ENCODE measurements at regions not wholly inside any gene's neighbourhood (a gene's known extent, or its start where the extent isn't known, plus 50 kb on each side); places are given as distances from the start of the nearest gene placed in this dataset.
"Not testable (repeated sequence)": the region's sequence is repeated elsewhere in the genome, so short reads cannot be mapped to it uniquely, and the experiment has no call there.

DNA sequence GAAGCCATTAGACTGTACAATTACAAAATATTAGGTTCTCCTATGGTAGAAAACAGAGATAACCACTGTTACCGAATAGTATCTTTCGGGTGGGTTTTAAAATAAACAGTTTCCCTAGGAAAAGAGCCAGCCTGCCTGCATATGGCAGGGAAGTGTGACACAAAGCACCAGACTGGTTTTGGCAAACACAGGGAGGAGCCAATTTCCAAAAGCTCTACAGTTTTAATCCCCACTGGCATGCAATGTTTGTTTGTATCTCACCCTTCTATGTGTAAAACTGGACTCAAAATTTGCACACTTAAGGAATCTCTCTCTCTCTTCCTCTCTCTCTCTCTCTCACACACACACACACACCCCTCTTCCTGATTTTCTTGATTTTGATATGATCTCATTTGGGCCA, 261.7 kb downstream of the ETV1 start:
- in situ Hi-C loops (cut with MboI; ENCODE audit: low pct_unique_long_range_greater_than_20kb in 2 of 9, low sequenced_read_pairs in 9 of 9, unreplicated experiment in 9 of 9) = loop anchor here in 2 of 9 experiments (25.0 kb wide), 2 partner anchors 215 to 440 kb away; no protein-coding TSS in a partner anchor
- H3K4me3 ChIP-seq = no peak overlapping the region
- no peak for ATAC-seq (replicated peaks in 6 of 8)
- WGBS, 10 experiments = 80 to 100% (median 95%) methylated on average over 1 to 2 of the region's 2 CpGs; no CpG with 5 or more reads in 3 of the 10 experiments
- H3K27ac ChIP-seq = no peak overlapping the region
- H3K4me1 ChIP-seq (replicated peaks in 1 of 2) = peaks cover 0 to 17% of the 10 kb centered on the region in 2 donors

GRCh38 chr7:13728430-13728829, 261.0 kb downstream of the ETV1 start:
- 67 to 100% (median 100%) methylated on average over 1 to 4 of the region's 4 CpGs; no CpG with 5 or more reads in 2 of the 10 experiments for WGBS, 10 experiments
- not testable (repeated sequence) for ATAC-seq (replicated peaks in 6 of 8); H3K4me3 ChIP-seq; H3K27ac ChIP-seq
- in situ Hi-C loops (cut with MboI; ENCODE audit: low pct_unique_long_range_greater_than_20kb in 2 of 9, low sequenced_read_pairs in 9 of 9, unreplicated experiment in 9 of 9) = loop anchor here in 2 of 9 experiments (25.0 kb wide), 2 partner anchors 216 to 441 kb away; no protein-coding TSS in a partner anchor
- peaks cover 0 to 17% of the 10 kb centered on the region in 2 donors for H3K4me1 ChIP-seq (replicated peaks in 1 of 2)

GRCh38 chr7:13731643-13732042, 257.8 kb downstream of the ETV1 start:
- H3K4me3 ChIP-seq = no peak overlapping the region
- no peak for ATAC-seq (replicated peaks in 6 of 8)
- H3K27ac ChIP-seq = no peak overlapping the region
- H3K4me1 ChIP-seq (replicated peaks in 1 of 2) = no peaks in the 10 kb centered on the region
- in situ Hi-C loops (cut with MboI; ENCODE audit: low pct_unique_long_range_greater_than_20kb in 2 of 9, low sequenced_read_pairs in 9 of 9, unreplicated experiment in 9 of 9) = loop anchor here in 2 of 9 experiments (25.0 kb wide), 2 partner anchors 219 to 444 kb away; no protein-coding TSS in a partner anchor

DNA sequence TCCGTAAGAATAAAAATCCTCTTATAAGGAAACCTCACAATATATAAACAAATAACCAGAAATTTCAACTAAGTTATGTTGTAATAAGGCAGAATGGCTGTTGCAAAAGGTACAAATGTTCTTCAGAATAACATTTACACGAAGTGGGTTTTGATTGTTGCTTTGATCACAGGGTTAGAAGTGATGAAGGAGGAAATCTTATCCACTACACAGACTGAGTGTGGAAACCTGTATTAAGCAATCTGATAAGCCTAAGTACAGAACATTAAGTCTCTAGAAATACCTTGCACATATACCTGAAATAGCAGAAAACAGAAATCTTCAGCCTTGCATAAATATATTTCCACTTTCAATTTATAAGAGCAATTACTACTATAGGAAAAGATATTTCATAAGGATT, 251.9 kb downstream of the ETV1 start:
- 37 to 100% (median 65%) methylated on average over 1 to 2 of the region's 2 CpGs for WGBS, 10 experiments
- ATAC-seq (replicated peaks in 6 of 8) = no peak
- H3K4me3 ChIP-seq = no peak overlapping the region
- H3K27ac ChIP-seq = no peak overlapping the region
- in situ Hi-C loops (cut with MboI; ENCODE audit: low pct_unique_long_range_greater_than_20kb in 2 of 9, low sequenced_read_pairs in 9 of 9, unreplicated experiment in 9 of 9) = loop anchor here in 2 of 9 experiments (25.0 kb wide), 2 partner anchors 225 to 450 kb away; no protein-coding TSS in a partner anchor
- H3K4me1 ChIP-seq (replicated peaks in 1 of 2) = no peaks in the 10 kb centered on the region

DNA sequence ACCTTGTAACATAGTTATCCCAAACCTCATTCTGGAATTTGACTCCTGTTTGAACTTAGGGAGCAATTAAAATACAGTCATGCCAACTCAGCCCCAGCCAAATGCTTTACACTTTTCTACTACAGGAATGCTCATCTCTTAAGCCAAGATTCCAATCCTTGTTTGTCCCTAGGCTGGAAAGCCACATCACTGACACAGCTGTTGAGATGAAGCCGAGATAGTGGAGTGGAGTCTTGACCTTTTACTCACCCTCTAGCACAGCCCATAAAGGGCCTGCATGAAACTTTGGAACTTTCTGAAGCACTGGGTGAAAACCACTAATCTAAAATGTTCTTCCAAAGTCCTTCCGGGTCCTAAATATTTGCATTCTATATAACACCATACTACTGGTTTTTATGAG, 247.3 kb downstream of the ETV1 start:
- H3K4me1 ChIP-seq (replicated peaks in 1 of 2) = no peaks in the 10 kb centered on the region
- H3K4me3 ChIP-seq = no peak overlapping the region
- 31 to 95% (median 67%) methylated on average over 1 to 2 of the region's 2 CpGs; no CpG with 5 or more reads in 2 of the 10 experiments for WGBS, 10 experiments
- H3K27ac ChIP-seq = no peak overlapping the region
- peak in 4 of 8 experiments; percentile 21 to 90 (median 66) for ATAC-seq (replicated peaks in 6 of 8)
- in situ Hi-C loops (cut with MboI; ENCODE audit: low pct_unique_long_range_greater_than_20kb in 2 of 9, low sequenced_read_pairs in 9 of 9, unreplicated experiment in 9 of 9) = loop anchor here in 2 of 9 experiments (25.0 kb wide), 2 partner anchors 230 to 455 kb away; no protein-coding TSS in a partner anchor

DNA sequence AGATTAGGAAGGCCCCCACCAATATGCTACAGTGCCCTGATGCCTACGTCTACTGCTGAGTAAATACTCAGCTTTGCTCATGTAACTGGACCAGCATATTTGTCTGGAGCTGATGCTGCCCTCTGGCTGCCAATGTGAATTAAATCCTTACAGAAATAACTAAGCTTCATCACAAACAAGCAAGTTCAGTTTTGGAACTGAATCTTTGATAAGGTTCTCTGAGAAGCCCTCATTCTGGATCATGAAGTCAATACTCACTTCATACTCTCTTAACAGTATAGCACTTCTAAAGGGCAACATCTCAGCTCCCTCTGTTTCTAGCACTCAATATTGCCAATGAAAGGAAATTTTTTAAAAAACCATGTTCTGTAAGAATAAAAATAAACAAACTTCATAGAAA, 246.7 kb downstream of the ETV1 start:
- WGBS, 10 experiments = 13 to 100% (median 53%) methylated on average over 1 of the region's 1 CpG; no CpG with 5 or more reads in 4 of the 10 experiments
- ATAC-seq (replicated peaks in 6 of 8) = peak in 4 of 8 experiments; percentile 50 to 73 (median 61)
- Histone ChIP-seq H3K4me3 (no peak overlapping the region), H3K27ac (no peak overlapping the region), H3K4me1 (replicated peaks in 1 of 2) (no peaks in the 10 kb centered on the region)
- in situ Hi-C loops (cut with MboI; ENCODE audit: low pct_unique_long_range_greater_than_20kb in 2 of 9, low sequenced_read_pairs in 9 of 9, unreplicated experiment in 9 of 9) = loop anchor here in 2 of 9 experiments (25.0 kb wide), 2 partner anchors 231 to 456 kb away; no protein-coding TSS in a partner anchor

- in situ Hi-C loops (cut with MboI; ENCODE audit: low pct_unique_long_range_greater_than_20kb in 2 of 9, low sequenced_read_pairs in 9 of 9, unreplicated experiment in 9 of 9) = loop anchor here in 2 of 9 experiments (25.0 kb wide), 2 partner anchors 231 to 456 kb away; no protein-coding TSS in a partner anchor
- ATAC-seq (replicated peaks in 6 of 8) = no peak
- no peaks in the 10 kb centered on the region for H3K4me1 ChIP-seq (replicated peaks in 1 of 2)
- no peak overlapping the region for H3K4me3 ChIP-seq
- 30 to 100% (median 80%) methylated on average over 1 to 3 of the region's 3 CpGs; no CpG with 5 or more reads in 1 of the 10 experiments for WGBS, 10 experiments
- H3K27ac ChIP-seq = no peak overlapping the region
These were observed 246.2 kb downstream of the ETV1 start for GRCh38 chr7:13743226-13743625.

GRCh38 chr7:13745530-13745929, 243.9 kb downstream of the ETV1 start:
- H3K4me1 ChIP-seq (replicated peaks in 1 of 2) = peaks cover 4 to 8% of the 10 kb centered on the region in 2 donors
- no peak for ATAC-seq (replicated peaks in 6 of 8)
- 100% methylated on average over 1 of the region's 1 CpG; no CpG with 5 or more reads in 2 of the 10 experiments for WGBS, 10 experiments
- H3K27ac ChIP-seq = no peak overlapping the region
- in situ Hi-C loops (cut with MboI; ENCODE audit: low pct_unique_long_range_greater_than_20kb in 2 of 9, low sequenced_read_pairs in 9 of 9, unreplicated experiment in 9 of 9) = loop anchor here in 2 of 9 experiments (25.0 kb wide), 2 partner anchors 233 to 458 kb away; no protein-coding TSS in a partner anchor
- no peak overlapping the region for H3K4me3 ChIP-seq

GRCh38 chr7:13748998-13749397, 240.5 kb downstream of the ETV1 start:
- no peak overlapping the region for H3K27ac ChIP-seq
- H3K4me1 ChIP-seq (replicated peaks in 1 of 2) = peaks cover 4 to 8% of the 10 kb centered on the region in 2 donors
- 0 to 60% (median 14%) methylated on average over 1 to 6 of the region's 6 CpGs for WGBS, 10 experiments
- in situ Hi-C loops (cut with MboI; ENCODE audit: low pct_unique_long_range_greater_than_20kb in 2 of 9, low sequenced_read_pairs in 9 of 9, unreplicated experiment in 9 of 9) = loop anchor here in 2 of 9 experiments (25.0 kb wide), 2 partner anchors 237 to 462 kb away; no protein-coding TSS in a partner anchor
- H3K4me3 ChIP-seq = no peak overlapping the region
- peak in 2 of 8 experiments; percentile 25 to 53 for ATAC-seq (replicated peaks in 6 of 8)

DNA sequence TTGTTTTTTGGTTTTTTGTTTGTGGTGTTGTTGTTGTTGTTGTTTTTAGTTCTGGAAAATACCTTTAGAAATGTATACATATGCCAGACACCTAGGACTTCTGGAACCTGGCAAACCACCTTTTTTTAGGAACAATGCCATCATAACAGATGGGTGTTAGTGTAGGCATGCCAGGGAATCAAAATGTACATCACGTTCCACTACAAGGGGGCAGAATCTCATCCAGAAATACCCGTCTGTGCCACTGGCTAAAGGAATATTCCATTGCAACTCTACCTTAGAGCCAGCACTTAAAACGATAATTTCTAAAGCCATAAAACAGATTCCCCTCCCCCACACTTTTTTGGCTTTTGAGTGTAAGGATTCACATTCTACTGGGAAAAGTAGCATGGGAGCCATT, 239.8 kb downstream of the ETV1 start:
- ATAC-seq (replicated peaks in 6 of 8) = no peak
- in situ Hi-C loops (cut with MboI; ENCODE audit: low pct_unique_long_range_greater_than_20kb in 2 of 9, low sequenced_read_pairs in 9 of 9, unreplicated experiment in 9 of 9) = loop anchor here in 2 of 9 experiments (25.0 kb wide), 3 partner anchors 237 to 713 kb away; no protein-coding TSS in a partner anchor
- Histone ChIP-seq H3K4me3 (no peak overlapping the region), H3K27ac (no peak overlapping the region), H3K4me1 (replicated peaks in 1 of 2) (peaks cover 4 to 8% of the 10 kb centered on the region in 2 donors)
- 60 to 100% (median 83%) methylated on average over 1 to 3 of the region's 3 CpGs; no CpG with 5 or more reads in 4 of the 10 experiments for WGBS, 10 experiments

DNA sequence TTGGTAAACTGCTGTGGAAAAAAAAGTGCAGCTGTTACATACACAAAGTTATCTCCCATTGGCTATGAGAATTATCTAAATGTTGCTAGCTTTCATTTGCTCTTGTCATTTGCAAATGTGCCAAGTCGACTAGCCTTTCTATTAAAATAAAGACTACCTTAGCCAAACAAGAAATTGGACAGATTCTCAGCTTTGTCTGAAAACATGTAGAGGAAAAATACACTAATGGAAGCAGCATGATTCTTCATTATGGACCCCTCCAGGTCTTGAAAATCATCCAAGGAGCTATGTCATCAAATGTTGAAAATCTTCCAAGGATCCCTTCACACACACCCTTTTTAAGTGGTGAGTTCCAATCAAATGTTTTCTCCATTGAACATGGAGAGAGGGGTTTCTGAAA, 237.7 kb downstream of the ETV1 start:
- ATAC-seq (replicated peaks in 6 of 8) = no peak

DNA sequence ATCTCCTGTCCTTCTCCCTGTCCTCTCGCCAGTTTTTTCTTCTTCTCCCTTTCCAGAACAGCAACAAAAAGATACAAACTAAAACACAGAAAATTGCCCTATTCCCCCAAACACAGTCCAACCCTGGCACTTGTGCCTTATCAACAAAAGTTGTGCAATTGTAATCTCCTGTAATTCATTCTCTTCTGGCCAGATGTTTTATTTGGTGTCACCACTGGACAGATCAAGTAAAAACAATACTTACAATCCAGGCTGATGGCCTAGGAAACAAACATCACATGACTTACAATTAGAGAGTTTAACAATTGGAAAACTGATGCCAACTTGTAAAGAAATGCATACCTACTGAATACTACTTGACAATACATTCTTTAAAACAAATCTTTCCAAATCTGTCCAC, 231.6 kb downstream of the ETV1 start:
- WGBS, 10 experiments = 80 to 100% (median 100%) methylated on average over 1 of the region's 1 CpG; no CpG with 5 or more reads in 5 of the 10 experiments
- in situ Hi-C loops (cut with MboI; ENCODE audit: low pct_unique_long_range_greater_than_20kb in 2 of 9, low sequenced_read_pairs in 9 of 9, unreplicated experiment in 9 of 9) = loop anchor here in 1 of 9 experiments (25.0 kb wide), 1 partner anchor 704 kb away; no protein-coding TSS in a partner anchor

More for the DNA sequence above, 237.7 kb downstream of the ETV1 start:
- peaks cover 4 to 8% of the 10 kb centered on the region in 2 donors for H3K4me1 ChIP-seq (replicated peaks in 1 of 2)
- 43 to 91% (median 50%) methylated on average over 1 of the region's 1 CpG; no CpG with 5 or more reads in 5 of the 10 experiments for WGBS, 10 experiments
- H3K27ac ChIP-seq = no peak overlapping the region
- in situ Hi-C loops (cut with MboI; ENCODE audit: low pct_unique_long_range_greater_than_20kb in 2 of 9, low sequenced_read_pairs in 9 of 9, unreplicated experiment in 9 of 9) = loop anchor here in 1 of 9 experiments (25.0 kb wide), 1 partner anchor 711 kb away; no protein-coding TSS in a partner anchor
- no peak overlapping the region for H3K4me3 ChIP-seq

GRCh38 chr7:13765853-13766252, 223.6 kb downstream of the ETV1 start:
- not testable (repeated sequence) for H3K27ac ChIP-seq; H3K4me1 ChIP-seq (replicated peaks in 1 of 2); H3K4me3 ChIP-seq; ATAC-seq (replicated peaks in 6 of 8)
- no CpG with 5 or more reads among the region's 16 CpGs for WGBS, 10 experiments
- in situ Hi-C loops (cut with MboI; ENCODE audit: low pct_unique_long_range_greater_than_20kb in 2 of 9, low sequenced_read_pairs in 9 of 9, unreplicated experiment in 9 of 9) = loop anchor here in 1 of 9 experiments (25.0 kb wide), 1 partner anchor 696 kb away; no protein-coding TSS in a partner anchor

More for the DNA sequence above, 231.6 kb downstream of the ETV1 start:
- Histone ChIP-seq H3K4me3 (no peak overlapping the region), H3K4me1 (replicated peaks in 1 of 2) (no peaks in the 10 kb centered on the region), H3K27ac (no peak overlapping the region)
- no peak for ATAC-seq (replicated peaks in 6 of 8)

Data from motor neuron (in vitro differentiated cells).